ENCODE measurements at regions not wholly inside any gene's neighbourhood (a gene's known extent, or its start where the extent isn't known, plus 50 kb on each side); places are given as distances from the start of the nearest gene placed in this dataset.
"Not testable (repeated sequence)": the region's sequence is repeated elsewhere in the genome, so short reads cannot be mapped to it uniquely, and the experiment has no call there.

- peak; percentile 4 for DNase-seq
Measured at GRCh38 chr6:115873901-115874300, 186.8 kb downstream of the FRK start.

- DNase-seq = no peak
Measured at GRCh38 chr6:115870464-115870863, 190.2 kb downstream of the FRK start.

- no peak for DNase-seq
Measured at GRCh38 chr6:115865914-115866313, 194.8 kb downstream of the FRK start.

GRCh38 chr6:115863211-115863610 lies 197.5 kb downstream of the FRK start:
- peak; percentile 14 for DNase-seq

- not testable (repeated sequence) for DNase-seq
Measured at GRCh38 chr6:115861658-115862057, 199.0 kb downstream of the FRK start.

GRCh38 chr6:115859577-115859976 lies 201.1 kb downstream of the FRK start:
- not testable (repeated sequence) for DNase-seq

GRCh38 chr6:115854866-115855665 lies 205.6 kb downstream of the FRK start:
- no peak for DNase-seq

GRCh38 chr6:115847671-115848070 lies 213.0 kb downstream of the FRK start:
- no peak for DNase-seq

GRCh38 chr6:115843945-115844344 lies 216.7 kb downstream of the FRK start:
- no peak for DNase-seq

- DNase-seq = no peak
Measured at GRCh38 chr6:115842338-115842737, 218.4 kb downstream of the FRK start.

GRCh38 chr6:115839583-115840181 lies 221.0 kb downstream of the FRK start:
- no peak for DNase-seq

GRCh38 chr6:115838763-115839401 lies 221.8 kb downstream of the FRK start:
- peak; percentile 71 for DNase-seq

GRCh38 chr6:115838216-115838615 lies 222.5 kb downstream of the FRK start:
- no peak for DNase-seq

GRCh38 chr6:115836374-115836773 lies 224.3 kb downstream of the FRK start:
- DNase-seq = not testable (repeated sequence)

GRCh38 chr6:115835314-115835713 lies 225.4 kb downstream of the FRK start:
- DNase-seq = no peak

GRCh38 chr6:115834542-115834941 lies 226.1 kb downstream of the FRK start:
- not testable (repeated sequence) for DNase-seq

- no peak for DNase-seq
Measured at GRCh38 chr6:115832786-115833185, 227.9 kb downstream of the FRK start.

GRCh38 chr6:115832186-115832585 lies 228.5 kb downstream of the FRK start:
- DNase-seq = no peak

GRCh38 chr6:115830895-115831294 lies 229.8 kb downstream of the FRK start:
- DNase-seq = peak; percentile 56

GRCh38 chr6:115821798-115822197 lies 238.9 kb downstream of the FRK start:
- no peak for DNase-seq

GRCh38 chr6:115819506-115819905 lies 241.2 kb downstream of the FRK start:
- no peak for DNase-seq

GRCh38 chr6:115817161-115817560 lies 243.5 kb downstream of the FRK start:
- DNase-seq = no peak

- DNase-seq = no peak
Measured at GRCh38 chr6:115814907-115815306, 245.8 kb downstream of the FRK start.

GRCh38 chr6:115811541-115811940 lies 249.2 kb downstream of the FRK start:
- no peak for DNase-seq

All from DMS53 (cell line).